HG03159 (cell line): ENCODE measurements at regions not wholly inside any gene's neighbourhood (a gene's known extent, or its start where the extent isn't known, plus 50 kb on each side); places are given as distances from the start of the nearest gene placed in this dataset.

Experiments used
- ATAC-seq: cut with Tn5 transposase; IDR thresholded peaks from one replicate; pipeline ENCODE4 v1.9.1; 2021; ENCODE audit warnings: mild to moderate bottlenecking, moderate library complexity; ENCODE audit not compliant: unreplicated experiment

DNA sequence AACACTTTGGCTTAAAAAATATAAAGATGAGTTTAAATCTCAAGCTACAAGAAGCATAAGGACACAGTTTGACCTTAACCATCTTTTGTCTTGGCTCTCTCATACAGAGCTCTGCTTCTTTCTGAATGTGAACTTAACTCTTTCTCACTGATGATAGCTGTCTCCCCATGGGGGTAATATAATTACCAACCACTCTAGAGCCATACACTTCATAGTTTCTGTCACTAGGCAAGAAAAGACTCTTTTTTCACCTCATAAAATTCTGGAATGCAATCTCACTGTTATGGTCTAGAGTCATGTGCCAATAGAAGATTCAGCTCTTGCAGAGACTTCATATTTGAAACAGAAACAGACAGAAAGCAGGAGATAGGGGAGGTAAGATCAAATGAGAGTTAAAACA lies 481.7 kb upstream of the AGA start:
- ATAC-seq, result no peak

DNA sequence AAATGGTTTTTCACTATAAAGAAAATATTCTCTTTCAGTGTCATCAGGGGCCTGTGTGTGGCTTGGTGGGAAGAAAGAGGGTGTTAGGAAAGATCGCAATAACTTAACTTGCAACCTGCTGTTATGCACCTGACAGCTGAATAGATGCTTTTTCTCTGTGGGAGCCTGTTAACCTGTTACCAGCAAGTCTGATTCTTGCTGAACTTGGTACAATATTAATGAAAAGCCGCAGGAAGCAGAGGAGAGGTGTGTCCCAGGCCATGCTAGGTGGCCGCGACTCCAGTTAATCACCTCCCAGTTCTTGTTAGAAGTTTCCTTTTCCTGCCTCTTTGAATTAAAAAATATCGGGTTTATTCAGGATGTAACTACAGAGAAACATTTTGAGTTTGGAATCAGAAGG lies 494.8 kb upstream of the AGA start:
- ATAC-seq, result no peak

DNA sequence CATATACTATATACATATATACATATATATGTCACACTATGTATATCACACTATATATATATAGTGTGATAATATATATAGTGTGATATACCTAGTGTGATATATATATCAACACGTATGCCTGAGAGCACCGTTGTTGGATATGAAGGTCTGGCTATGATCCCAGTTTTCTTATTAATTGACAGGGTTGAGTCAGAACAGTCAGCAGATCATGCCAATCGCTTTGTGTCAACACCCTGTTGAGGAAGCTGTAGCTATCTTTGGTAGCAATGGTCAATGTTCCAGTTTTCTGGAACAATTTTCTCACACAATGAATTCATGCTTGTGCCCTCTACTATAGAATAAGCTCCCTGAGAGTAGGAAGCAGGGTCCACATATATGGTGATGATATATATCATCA lies 496.0 kb upstream of the AGA start:
- no peak for ATAC-seq

DNA sequence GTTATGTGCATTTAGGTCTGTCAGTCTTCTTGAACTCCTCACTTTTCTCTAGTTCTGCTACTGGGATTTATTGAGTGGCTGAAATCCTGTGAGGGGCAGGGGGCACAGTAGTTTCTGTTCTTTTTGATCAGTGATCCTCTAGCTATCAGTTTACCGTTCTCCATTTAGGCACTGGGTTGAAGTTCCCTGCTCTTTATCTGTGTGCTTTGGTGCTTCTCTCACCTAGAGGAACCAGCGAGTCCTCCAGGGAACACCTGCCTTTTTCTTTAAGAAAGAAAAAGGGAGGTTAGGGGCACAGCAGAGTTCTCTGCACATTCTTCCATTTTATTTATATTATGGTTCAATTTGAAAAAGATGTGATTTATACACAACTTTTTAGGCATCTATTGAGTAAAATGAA lies 503.0 kb upstream of the AGA start:
- ATAC-seq, result no peak

DNA sequence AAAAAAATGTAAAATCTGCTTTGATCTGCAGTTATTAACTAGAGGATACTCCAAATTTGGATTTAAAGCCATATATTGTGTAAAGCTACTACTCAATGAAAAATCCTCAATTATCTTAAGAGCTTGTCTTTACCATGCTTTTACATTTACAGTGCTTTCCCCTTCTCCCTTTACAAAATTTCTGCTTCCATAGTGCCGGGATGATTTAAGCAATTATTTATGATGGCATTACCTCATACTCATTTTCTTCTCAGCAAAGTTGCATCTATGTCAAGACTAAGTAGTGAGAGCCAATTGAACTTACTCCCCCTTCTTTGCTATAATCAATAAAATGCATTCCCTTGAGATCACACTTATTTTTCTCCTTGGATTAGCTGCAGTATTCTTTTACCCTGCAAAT lies 505.4 kb upstream of the AGA start:
- no peak for ATAC-seq

DNA sequence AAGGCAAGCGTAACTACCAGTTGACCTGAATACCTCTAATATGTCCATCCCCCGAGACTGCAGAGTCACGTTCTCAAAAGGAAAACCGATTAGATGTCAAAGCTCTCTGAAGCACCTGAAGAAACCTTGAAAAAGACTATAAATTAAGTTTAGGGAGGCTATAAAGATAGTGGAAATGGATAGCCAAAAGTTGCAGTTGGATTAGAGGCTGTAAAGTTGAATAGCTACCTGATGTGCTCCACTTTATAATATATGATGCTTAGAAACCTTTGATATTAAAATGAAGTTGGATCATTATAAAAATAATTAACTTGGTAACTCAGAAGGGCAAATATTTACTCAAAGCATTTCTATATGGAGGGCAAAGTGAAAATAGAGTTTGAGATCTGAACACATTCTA lies 506.6 kb upstream of the AGA start:
- ATAC-seq, result no peak

DNA sequence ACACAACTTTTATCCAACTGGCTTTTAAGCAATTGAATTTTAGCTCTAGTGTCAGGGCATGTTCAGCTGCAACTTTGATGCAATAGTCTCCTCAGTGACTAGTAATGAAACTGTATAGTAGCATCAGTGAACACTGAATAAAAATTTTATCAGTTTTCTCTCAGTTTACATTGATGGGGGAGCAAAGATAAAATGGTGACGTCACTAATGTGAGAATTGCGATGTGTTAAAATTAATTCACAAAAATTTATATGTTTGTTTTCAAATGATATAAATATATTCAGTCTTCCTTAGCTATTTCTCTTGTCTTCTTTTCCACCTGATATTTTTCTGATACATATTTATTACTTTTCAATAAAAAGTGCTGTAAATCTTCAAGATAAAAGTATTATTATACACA lies 508.8 kb upstream of the AGA start:
- no peak for ATAC-seq

DNA sequence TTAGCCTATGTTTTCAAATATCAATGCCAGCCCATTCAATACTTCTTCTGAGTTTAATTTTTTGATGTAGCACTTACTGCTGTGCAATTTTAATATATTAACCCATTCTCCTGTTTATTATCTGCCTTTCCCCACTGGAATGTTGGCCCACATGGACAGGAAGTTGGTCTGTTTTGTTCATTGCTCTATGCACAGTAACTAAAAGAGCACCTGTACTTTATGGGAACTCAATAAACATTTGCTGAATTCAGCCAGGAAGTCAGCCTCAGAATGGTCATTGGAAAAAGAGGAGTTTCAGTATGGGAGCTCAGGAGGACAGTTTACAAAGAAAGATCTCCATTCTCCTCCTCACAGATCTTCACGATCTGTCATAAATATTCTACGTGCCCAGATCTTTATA lies 510.5 kb upstream of the AGA start:
- ATAC-seq, result no peak

DNA sequence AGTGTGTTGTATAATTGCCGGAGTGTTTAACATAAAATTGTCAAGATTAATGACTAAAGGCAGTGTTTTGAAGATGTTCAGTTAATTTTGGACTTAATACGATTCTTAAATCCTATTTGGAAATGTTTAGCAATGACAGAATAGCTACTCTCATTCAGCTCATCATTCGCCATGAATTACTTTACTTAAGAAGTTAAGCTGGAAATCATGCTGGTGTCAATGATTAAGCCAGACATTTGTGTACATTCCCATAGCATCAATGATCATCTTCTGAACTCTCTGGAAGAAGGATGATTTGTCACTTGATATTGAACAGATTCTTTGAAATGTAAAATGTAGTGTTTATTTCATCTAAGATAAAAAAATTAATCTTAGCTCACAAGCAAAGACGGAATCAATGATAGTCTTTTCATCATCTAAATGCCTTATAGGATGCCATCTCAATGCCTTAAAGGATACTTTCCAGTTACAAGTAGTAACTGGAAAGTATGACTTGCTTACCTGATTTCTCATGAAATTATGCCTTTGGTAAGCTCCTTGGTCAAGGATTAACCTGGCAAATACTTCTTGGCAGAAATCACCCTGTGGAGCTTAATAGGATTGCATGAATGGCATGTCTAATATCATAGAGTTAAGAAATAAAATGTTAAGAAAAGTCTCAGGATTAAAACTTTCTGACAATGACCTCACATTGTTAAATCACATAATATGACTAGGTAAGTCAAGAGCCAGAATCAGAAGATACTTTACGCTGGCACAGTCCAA lies 515.5 kb upstream of the AGA start:
- no peak for ATAC-seq

DNA sequence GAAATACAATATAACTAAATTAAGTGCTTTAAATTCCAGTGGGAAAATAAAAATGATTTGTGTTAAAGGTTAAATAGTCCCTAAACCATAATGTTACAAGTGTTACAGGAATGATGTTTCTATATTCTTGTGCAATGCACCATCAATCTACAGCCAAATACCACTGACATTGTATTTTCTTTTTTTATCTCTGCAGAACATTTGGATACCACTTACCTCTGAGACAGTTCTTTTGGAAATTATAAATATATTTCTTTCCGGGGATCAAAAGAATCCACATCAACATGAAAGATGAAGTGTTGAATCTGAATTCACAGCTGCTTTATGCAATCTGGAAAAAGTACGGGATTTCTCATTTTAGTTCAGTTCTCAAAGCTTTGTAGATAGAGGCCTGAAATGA lies 518.3 kb upstream of the AGA start:
- ATAC-seq, result no peak

DNA sequence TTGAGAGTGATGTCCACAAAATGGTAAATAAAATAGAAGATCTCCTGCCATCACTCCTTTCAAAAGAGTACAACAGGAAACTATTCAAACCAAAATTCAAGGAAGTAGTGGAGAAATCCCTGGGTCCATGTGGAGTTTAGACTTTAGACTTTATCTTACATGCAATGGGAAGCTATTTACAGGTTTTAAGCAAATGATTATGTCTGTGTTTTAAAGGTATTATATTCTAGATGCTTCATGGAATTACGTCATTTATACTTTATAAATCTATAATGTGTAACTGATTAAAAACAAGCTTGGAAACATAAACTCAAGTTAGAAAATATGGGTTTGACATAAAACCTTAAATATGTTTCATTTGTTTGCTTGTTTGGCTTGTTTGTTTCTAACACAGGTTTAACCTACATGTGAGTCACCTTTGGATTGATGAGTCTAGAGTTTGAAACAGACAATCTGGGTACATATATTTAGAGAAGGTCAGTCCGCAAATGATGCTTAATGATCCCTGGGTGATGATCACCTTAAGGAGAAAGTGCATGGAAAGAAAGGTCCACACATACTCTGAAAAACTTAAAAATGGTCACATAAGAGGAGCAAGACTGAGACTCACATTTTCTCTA lies 519.6 kb upstream of the AGA start:
- no peak for ATAC-seq

DNA sequence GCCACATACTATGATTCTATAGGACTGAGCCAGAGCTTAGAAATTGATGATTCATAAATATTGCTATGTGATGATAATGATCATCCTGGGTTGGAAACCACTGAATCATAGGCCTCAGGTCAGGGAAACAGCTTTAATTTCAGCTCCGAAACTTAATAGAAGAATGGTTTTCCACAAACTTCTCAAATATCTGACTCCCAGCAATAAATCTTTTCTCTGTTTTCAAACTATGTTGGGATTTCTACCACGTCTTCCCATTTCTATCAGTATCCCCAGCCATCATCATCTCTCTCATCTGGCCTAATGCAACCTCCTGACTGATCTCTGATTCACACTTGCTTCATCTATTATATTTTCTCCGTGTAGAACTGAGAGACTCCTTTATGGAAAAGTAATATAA lies 521.8 kb upstream of the AGA start:
- no peak for ATAC-seq

DNA sequence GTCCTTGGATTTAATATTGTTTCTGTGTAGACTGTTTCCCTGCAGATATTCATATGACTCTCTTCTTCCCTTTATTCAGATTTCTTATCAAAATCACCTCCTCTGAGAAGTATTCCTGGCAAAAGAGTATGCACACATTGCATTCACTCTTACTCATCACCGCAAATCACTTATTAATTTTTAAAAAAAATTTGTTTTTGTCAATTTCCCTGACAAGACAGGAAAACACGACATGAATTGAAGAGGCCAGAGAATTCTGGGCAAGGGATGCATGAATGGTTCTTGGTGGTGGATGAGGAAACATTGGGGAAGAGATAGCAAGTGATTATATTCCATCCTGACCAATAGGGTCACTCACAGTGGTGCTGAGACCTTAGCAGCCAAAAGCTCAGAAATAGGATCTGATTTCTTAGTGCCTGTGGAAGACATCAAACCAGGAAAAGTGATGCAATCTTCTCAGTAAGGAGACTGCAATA lies 522.5 kb upstream of the AGA start:
- ATAC-seq, result no peak

DNA sequence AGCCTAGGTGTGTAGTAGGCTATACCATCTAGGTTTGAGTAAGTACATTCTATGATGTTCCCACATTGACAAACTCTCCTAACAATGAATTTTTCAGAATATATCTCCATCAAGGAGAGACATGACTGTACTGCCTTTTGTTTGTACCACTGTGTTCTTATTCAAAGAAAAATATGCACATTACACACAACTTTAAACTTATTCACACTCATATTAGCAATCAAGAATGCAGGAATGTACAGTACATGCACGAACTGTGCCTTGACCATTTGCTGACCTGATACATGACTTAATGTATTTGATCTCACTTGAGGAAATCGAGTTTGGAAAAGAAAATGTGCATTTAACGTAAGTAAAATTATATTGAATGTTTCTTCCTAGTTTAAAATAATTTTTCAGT lies 525.1 kb upstream of the AGA start:
- ATAC-seq, result no peak

DNA sequence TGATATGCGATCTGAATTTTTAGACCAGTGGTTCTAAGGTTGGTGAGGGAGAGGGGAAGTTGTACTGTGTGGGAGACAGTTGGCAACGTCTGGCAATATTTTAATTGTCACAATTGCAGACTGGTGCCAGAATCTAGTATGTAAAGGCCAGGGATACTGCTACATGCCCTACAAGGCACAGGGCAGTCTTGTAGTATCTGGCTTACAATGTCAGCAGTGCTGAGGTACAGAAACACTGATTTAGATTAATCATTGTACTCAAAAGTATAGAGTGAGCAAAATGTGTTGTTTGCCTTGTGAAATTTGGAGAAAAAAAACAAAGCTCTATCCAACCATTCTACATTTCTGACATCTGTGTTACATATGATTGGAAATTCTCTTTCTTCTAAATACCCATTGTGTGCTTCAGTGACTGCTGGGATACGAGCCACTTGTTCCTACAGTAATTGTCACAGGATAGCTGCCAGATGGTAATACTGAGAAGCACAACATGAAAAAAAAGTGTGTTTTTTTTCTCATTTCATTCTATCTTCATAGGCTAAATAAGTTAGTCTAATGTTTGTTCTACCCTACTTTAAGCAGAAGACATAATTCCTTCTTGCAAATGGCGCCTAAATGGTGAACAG lies 526.7 kb upstream of the AGA start:
- ATAC-seq, result no peak

DNA sequence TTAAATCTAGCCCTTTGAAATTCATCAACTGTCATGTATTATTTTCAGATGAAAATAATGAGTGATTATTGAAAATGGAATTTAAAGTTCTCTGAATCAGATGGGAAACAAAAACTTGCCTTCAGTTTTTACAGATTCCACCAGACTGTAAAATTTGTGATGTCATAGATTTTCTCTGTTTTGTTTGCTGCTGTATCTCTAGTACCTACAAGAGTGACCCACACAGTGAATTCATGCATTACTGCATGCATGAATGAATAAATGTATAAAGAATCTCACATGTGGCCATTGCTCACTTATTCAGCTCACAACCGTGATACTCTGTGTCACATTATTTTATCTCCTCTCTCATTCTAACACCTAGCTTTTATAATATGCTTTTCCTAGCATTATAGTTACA lies 532.2 kb upstream of the AGA start:
- no peak for ATAC-seq

DNA sequence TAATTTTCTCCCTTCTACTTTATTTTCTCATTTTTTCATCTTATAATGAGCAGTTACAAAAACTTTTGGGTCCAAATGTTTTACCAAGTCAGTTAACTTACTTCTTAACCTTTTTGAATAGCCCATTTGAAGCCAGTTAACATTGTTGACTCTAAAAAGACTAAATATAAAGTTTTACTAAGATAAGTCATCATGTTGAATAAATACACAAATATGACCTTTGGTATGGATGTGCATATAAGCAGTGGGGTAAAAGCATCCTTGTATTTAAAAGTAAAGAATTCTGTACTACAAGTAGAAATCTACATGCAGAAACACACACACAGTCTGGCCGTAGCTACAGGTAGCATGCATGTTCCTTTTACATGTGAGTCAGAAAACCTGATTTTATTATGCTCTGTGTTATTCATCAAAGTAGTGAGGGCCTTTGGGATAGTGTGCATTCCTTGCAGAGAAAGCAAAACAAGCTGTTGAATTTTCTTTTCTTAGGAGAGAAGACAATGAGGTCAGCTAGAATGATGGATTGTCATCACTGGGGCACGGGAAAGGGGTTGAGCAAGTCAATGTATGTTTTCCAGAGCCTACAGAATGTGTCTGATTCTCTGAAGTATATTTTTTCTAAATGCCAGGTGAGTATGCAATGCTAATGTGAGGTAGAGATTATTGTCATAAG lies 533.2 kb upstream of the AGA start:
- ATAC-seq, result no peak

DNA sequence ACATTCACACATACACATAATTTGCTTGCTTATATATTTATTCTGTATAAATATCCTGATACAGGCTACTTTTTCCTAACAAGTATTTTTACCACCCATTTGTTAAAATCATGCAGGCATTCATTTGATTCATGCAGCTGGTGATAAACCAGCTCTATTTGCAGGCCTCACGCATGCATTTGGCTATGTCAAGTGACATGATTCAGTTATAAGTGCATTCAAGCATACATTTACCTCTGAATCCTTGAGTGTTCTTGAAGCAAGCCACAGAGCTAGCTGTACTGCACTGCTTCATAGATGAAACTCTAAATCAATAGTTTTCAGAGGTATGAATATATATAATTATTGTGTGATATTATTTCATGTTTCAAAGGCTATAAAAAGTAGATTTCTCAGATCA lies 544.0 kb upstream of the AGA start:
- no peak for ATAC-seq

DNA sequence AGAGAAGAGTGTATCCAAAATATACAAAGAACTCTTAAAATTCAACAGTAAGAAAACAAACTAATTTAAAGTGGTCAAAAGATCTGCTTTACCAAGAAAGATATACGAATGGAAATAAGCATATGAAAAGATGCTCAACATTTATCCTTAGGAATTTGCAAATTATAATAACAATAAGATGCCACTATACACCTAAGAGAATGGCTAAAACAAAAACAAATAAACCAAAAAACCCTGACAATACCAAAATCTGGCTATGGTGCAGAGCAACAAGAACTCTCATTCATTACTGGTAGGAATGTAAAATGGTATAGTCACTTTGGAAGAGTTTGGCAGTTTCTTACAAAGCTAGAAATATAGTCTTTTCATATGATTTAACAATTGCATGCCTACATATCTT lies 545.7 kb upstream of the AGA start:
- ATAC-seq, result no peak

DNA sequence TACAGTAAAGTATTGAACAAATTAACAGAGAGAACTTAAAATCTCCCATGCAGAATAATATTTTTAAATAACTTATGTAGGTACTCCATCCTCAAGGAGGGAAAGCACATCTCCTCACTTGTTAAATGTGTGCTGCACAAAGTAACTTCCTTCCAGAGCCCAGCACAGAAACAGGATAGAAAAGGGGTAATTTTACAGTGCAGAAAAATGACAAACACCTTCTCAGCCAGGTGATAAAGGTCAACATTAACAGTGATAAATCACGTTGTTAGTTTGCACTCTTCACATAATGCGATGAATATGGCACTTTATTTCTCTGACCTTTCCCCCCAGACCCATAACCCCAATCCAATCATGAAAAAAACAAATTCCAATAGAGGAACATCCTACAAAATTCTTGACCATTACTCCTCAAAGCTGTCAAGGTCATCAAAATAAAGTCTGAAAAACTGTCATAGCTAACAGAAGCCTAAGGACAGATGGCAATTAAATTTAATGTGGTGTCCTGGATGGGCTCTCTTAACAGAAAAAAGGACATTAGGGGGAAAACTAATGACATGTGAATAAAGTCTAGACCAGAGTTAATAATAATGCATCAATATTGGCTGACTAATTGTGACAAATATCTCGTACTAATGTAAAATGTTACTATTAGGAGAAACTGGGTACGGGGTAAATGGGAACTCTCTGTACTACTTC lies 547.4 kb upstream of the AGA start:
- no peak for ATAC-seq

DNA sequence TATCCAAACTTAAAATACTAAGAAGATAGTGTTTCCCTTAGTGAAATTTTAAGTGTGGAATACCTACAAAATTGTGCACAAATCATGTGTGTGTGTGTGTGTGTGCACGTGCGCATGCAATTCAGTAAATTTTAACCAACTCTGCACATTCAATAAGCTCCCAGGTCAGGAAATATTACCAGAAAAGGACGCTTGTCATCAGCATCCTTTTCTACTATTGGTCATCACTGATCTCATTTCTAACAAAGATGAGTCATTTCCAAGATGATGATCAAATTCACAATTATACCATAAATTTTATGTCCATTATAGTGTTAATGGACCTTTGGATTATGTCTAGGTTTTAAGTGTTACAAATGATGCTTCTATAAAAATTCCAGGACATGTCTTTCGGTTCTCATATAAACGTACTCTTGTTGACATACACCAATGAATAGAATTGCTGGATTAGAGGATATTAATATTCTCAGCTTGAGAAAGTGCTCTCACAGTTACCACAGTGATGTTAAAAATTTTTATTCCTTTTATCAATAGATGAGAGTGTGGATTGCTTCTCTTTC lies 560.9 kb upstream of the AGA start:
- no peak for ATAC-seq
